ENCODE measurements at regions not wholly inside any gene's neighbourhood (a gene's known extent, or its start where the extent isn't known, plus 50 kb on each side); places are given as distances from the start of the nearest gene placed in this dataset.
"Not testable (repeated sequence)": the region's sequence is repeated elsewhere in the genome, so short reads cannot be mapped to it uniquely, and the experiment has no call there.

DNA sequence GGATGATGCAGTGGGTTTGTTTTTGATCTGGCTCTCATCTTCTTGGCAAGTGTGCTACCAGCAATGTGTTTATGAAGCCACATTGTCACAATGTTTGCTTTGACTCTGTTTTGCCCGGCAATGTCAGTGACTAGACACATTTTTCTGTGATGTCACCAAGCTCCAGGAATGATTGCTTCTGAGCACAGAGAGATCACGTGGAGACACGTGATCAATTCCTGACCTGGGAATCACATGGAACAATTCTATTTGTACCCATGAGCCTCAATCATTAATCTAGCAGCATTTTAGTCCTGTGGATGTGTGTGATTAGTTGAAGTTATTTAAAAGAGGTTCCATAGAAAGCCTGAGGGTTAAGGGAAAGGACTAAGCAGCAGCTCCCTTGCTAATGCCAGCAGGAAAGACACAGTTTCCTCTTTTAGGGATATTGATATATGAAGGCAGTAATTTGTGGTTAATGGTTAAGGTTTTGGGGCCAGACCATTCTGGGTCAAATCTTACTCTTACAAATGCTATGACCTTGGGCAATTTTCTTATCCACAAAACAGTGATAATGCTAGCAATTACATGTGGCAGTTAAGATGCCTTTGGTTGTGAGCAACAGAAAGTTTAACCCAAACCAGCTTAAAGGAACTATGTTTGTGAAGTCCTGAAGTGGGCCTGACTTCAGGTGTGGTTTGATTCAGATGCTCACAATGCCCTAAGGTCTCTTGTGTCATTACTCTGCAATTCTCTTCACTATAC, 59.0 kb downstream of the FASLG start:
- DNase-seq (ENCODE audit: low read depth) = peak; percentile 46

DNA sequence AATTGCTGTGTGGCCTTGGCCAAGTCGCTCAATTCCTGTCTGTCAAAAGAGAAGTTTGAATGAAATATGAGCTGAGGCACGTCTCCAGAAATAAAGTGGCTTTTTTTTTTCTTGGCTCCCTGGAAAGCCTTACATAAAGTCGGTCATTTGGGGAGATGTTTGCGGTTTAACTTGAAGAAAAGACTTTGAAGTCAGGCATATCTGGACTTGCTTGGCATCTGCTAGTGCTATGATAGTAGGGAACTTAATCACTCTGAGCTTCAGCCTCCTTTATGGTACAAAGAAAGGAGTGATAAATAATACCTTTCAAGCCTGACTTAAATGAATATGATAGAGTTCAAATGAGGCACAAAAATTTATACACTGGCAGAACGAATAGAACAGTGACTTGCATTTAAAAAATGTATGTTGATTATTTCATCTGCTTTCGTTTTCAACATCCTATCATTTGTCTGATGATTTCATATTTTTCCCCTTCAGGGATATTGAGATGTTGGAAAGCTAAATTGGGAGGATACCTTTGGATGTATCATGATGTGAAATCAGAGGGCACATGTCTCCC, 60.2 kb downstream of the FASLG start:
- DNase-seq (ENCODE audit: low read depth) = peak; percentile 92

DNA sequence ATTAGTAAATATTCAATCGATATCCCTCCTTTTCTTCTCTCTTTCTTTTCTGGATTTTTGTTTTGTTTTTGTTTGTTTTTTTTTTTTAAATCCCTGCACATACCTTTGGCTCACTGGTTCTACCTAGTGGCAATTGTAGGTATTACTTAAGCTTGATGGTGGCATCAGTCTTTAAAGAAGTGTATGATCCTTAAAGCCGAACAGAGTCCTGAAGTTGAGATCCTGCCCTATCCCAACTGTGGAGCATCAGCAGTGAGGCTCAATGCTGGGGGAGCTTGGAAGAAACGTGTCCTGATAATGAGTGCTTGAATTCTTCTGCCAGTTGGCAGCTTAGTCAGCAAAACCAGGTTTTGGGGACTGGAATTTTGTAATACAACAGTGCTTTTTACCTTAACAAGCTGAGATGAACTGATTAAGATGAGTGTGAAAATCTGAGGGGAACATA, 60.8 kb downstream of the FASLG start:
- peak; percentile 59 for DNase-seq (ENCODE audit: low read depth)

DNA sequence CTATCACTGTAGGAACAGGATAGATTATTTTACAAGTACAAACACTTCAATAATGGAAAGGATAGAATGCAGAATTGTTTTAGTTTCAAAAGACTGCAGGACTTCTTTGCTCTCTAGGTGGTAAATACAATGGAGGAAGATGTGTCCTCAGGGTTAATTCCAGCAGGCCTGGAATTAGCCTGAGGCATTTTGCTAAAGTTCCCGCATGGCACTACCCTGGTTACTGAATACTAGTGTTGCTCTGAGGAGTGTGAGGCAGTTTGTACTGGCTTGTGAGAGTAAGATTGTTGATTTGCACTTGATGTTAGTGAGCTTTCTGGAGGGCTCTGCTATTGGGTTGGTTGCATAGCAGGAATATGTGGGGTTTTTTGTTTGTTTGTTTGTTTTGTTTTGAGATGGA, 61.4 kb downstream of the FASLG start:
- DNase-seq (ENCODE audit: low read depth) = no peak

DNA sequence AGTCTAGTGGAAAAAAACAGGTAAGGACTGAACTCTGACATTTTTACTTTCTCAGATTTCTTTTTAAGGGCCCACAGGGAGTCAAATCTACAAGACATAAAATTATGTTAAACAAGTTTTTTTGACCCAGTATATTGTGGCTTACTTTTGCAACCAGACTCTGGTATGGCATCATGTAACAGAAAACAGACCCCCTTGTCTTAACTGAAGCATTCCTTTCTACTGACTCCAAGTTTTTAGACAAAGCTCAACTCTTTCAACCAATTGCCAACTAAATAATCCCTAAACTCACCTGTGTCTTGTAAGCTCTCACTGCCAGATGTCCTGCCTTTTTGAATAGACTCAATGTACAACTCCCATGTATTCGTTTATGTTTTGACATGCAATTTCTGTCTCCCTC, 64.3 kb downstream of the FASLG start:
- DNase-seq (ENCODE audit: low read depth) = peak; percentile 82

DNA sequence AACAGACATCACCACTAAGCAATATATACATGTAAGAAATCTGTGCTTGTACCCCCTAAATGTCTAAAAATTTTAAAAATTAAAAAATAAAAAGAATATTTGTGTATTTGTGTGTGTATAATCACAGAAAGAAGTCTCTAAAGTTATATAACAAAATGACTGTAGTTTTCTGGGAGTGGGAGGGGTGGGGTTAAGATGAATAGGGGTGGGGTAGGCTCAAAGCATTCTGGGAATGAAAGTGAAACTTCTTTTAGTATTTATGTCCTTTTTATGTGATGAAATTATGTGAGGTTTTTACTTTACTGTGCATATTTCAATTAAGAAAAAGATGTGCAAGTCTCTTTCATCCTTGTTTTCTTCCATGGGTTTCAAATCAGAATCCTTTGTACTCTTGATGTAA, 65.3 kb downstream of the FASLG start:
- DNase-seq (ENCODE audit: low read depth) = no peak

DNA sequence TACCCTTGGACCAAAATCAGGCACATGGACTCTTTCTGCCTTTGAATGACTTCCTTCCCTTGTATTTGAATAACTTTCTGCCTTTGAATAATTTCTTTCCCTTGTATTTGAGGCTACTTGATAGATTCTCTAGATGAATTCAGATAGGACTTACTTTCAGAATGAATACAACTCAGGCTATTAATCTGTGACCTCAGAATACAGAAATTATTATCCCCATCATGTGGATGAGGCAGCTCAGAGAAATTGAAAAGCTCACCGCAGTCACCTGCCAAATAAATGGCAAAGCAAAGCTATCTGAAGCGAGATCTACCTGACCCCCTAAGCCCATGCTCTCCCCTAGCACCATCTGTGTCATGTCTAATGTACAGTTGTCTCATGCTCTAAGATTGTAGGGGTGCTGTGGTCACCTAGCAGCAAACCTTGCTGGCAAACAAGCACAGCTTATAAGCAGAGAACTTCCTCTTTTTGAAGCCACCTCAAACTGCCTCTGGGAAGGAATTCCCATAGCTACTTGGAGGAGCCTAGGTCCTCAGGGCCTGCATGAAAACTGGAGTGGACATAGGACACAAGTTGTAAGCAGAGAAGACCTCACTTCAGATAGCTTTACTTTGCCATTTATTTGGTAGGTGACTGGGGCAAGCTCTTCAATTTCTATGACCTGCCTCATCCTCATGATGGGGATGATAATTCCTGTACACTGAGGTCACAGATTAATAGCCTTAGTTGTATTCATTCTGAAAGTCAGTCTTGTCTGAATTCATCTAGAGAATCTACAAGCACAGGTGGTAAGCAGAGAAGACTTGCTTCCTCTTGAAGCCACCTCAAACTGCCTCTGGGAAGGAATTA, 66.1 kb downstream of the FASLG start:
- DNase-seq (ENCODE audit: low read depth) = no peak

DNA sequence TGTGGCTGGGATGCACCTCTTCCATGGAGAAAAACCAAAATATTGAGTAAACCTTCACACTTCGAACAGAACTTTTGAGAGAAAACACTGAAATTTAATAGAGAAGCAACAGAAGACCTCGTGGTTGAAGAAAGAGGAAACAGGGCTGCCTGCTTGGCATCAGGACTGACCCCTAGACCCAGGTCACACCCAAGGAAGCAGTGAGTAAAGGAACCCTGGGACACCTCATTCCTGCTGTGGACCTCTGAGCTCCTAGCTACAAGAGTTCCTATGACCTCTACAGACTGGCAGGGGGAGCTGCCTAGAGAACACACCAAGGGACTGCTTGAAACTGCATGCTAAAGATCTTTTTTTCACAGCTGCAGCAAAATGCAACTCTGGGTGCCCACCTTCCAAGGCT, 67.8 kb downstream of the FASLG start:
- DNase-seq (ENCODE audit: low read depth) = no peak

DNA sequence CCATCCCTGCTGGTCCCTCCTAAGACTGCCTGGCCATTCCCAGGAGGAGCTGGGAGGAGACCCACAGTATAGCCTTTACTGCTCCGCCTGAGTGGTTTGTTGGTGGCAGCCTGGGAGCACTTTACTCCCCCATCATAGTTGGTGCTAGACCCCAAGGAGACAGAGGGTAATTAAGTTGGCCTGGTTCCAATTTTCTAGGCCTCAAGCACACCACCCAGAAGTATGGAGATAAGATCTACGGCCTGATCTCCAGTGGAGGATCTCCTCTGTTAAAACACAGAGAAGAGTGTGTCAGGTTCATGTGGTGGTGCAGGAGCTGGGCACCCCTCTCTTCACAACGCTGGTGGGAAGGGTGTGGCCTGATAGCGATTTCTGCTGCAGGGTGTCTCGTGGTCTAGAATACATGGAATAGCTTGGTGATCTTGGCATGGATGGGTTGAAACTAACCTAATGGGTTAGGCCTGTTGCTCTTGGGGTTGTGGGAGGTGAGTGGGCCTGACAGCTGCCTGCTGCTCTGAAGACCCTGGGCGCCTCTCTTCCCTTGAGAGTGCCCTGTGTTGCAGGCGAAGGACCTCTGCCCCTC, 68.5 kb downstream of the FASLG start:
- DNase-seq (ENCODE audit: low read depth) = no peak

DNA sequence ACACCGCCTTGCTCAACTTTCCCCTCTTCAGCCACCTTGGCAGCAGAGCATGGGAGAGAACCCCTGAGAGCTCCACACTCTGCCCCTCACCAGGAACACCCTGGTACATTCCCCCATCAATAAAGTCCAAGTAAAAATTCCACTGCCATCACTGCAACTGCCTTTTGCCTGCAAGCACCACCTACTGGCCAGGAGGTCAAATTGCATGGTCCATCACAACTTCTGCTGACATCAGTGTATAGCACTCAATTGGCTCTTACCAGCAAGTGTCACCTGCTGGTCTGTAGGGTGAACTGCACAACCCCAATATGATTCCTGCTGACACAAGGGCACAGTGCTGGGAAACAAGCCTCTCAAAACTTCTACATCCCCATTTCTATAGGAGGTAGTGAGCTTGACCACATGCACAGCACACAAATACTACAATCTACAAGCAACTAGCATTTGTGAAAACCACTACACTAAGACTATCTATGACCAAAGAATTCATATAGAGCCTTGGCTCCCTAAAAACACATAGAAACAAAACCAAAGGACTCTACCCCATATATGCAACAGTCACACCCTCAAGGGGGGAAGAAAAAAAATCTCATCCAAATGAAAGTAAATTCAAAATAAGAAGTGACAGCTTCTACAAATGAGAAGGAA, 69.2 kb downstream of the FASLG start:
- DNase-seq (ENCODE audit: low read depth) = peak; percentile 68

DNA sequence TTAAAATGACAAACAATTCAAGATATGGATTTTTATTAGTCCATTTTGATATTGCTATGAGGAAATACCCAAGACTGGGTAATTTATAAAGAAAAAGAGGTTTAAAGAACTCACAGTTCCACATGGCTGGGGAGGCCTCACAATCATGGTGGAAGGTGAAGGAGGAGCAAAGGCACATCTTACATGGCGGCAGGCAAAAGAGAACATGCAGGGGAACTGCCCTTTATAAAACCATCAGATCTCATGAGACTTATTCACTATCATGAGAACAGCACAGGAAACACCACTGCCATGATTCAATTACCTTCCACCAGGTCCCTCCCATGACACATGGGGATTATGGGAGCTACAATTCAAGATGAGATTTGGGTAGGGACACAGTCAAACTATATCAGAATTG, 69.8 kb downstream of the FASLG start:
- not testable (repeated sequence) for DNase-seq (ENCODE audit: low read depth)

DNA sequence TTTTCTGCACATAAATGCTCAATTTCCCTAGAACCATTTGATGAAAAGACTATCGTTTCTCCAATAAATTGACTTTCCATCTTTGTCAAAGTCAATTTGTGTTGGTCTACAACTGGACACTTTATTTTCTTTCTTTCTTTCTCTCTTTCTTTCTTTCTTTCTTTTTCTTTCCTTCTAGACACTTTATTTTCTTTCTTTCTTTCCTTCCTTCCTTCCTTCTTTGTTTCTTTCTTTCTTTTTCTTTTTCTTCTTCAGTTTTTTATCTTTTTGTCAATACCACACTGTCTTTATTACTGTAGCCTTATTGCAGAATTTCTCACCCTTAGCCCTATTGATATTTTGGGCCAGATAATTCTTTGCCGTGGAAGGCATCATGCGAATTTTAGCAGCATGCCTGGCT, 73.5 kb downstream of the FASLG start:
- DNase-seq (ENCODE audit: low read depth) = no peak

DNA sequence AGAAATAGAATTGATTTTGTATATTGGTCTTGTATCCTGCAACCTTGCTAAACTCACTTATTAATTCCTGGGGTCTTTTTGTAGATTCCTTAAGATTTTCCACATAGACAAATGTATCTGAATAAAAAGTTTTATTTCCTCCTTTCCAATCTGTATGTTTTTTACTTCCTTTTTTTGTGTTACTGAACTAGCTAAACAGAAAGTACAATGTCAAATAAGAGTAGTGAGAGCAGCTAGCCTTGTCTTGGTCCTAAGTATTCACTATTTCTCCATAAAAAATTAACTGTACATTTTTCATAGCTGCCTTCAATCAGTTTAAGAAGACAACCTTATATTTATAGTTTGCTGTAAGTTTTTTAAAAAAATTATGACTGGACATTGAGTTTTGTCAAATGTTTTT, 74.9 kb downstream of the FASLG start:
- no peak for DNase-seq (ENCODE audit: low read depth)

DNA sequence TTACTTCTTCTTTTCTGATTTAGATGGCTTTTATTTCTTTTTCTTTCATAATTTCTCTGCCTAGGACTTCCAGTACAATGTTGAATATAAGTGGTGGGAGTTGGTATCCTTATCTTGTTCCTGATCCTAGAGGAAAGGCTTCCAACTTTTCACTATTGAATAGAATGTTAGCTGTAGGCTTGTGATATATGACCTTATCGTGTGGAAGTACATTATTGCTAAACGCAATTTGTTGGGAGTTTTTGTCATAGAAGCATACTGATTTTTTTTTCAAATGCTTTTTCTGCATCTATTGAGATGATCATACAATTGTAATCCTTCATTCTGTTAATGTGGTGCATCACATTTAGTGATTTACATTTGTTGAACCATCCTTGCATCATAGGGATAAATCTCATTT, 79.5 kb downstream of the FASLG start:
- no peak for DNase-seq (ENCODE audit: low read depth)

DNA sequence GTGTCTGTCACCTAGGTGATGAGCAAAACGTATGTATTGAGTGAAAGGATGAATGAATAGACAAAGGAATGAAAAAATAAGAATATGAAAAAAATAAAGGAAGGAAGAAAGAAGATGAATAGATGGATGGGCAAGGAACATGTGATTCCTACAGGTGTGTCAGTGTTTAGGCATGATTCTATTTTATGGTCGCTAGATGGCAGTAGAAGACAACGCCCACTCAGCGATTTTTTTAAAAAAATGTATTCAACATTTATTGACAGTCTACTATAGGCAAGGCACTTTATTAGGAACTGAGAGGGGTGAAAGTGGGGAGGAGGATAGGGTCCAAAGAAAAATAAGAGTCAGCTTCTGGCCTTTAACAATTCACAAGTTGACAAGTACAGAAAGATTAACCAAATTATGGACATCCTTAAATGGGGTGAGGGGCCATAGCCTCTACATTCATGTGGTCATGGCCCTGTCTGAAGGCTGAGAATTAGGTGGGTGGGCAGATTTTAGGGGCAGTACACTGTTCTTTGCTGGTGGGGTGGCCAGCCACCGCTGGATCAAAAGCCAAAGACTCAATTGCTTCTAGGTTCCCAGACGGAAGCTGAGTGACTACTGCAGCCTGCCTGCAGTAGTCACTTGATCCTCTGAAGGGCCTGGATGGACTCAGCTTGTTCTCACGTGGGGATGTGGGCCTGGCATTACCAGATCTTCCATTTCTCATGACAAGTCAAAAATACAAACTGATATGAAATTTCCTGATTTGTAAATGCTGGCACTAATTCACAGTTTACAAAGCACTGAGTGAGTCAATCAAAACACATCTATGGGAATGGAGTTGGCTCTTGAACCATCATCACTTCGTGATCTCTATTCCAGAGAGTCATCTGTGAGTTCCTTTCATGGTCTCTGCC, 83.9 kb downstream of the FASLG start:
- DNase-seq (ENCODE audit: low read depth) = peak; percentile 38

DNA sequence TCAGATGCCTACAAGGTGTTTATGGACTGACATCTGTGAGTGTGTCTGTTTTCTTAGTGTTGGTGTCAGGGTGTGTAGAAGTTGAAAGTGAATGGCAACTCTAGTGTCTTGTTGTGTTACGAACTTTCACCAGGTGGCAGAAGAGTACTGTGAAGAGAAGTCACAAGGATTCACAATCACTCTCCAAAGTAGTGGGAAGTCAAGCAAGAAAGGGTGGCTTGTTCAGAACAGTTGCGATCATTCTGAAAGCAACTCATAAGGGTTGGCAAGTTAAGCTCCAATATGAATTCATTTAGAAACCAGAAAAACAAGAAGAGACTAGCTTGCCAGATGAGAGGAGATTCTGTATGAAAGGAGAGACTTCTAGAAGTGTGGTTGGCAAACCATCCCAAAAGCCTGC, 86.1 kb downstream of the FASLG start:
- peak; percentile 88 for DNase-seq (ENCODE audit: low read depth)

DNA sequence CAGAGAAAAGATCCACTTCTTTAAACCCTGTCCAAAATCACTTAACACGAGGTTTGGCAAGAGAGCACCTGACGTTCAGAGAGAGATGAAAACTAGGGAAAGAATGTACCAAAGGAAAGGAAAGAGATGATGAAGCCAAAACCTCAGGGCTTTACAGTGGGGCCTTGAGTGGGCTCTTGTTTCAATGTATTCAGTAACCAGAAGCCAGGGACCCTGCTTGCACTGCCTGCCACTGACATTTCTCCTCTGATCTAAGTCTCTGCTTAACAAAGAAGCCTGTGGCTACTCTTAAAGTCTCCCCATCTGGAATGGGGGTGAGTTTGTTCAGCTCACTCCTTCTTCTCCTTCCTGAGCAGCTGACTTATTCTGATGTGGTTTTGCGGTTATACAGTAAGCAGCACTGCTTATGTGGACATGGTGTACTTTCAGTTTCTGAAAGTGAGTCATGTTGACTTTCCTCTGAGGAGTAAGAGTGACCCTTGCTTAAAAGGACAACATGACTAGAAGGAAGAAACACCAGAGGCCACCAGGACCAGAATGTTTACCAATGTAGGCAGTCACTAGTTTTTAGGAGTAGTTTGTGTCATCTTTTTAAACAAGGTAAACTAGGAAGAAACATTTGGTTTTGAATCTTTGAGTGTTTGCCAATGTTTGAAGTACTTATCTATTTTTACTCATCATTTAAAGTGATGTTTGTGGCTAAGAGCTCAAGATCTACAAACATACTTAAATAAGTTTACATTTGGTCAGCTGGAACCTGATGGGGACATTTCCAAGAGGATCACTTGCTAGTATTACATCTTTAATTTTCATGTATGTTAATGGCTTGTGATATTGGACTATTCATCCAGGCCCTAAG, 87.4 kb downstream of the FASLG start:
- DNase-seq (ENCODE audit: low read depth) = peak; percentile 99

DNA sequence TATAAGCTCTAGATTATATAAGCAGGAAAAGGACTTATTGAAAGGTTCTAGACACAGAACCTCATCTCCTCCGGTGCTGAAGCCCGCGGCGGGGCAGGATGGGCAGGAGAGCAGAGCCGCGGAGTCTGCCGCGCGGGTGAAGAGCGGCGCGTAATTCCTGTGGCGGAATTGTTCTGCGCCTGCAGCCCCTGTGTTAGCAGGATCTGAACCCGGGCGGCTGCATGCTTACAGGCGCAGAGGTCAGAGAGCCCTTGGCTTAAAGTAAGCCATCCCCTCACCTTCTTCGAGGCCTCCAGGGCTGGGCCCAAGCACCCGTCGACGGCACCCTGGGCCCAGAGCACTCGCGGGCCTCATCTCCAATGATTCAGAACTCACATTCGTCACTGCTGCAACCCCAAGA, 89.3 kb downstream of the FASLG start:
- DNase-seq (ENCODE audit: low read depth) = no peak

DNA sequence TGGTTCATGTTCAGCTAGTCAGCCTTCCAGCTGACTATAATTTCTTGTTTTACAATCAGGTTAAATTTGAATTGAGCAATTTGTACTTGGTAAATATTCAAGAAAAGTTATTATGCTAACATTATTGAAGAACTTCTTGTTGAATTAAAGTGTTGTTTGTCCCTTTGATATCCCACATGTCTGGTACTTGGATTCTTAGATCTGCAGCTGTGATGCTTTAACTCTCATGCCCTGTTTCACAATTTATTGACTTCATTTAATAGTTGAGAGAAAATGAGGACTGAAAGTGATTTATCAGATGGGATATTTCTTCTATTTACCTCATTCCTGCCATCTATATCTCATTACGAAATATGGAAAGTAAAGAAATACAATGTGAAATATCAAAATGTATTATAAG, 92.8 kb downstream of the FASLG start:
- no peak for DNase-seq (ENCODE audit: low read depth)

DNA sequence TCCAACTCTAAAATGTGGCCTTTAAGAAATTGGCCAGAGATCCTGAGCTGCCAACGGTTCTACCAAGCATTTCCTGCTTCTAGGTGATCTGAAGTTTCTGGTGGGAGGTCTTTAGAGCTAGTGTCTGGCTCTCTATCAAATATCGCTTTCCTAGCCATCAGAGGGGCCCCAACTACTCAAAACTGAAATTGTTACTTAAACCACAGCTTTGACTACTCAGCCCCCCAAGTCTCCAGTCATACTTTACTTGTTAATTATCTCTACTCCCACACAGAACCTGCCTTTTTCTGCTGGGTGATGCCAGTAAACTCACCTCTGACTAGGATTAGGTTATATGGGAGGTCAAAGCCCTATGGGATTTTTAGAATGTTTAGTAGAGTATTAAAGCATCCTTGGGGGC, 95.1 kb downstream of the FASLG start:
- no peak for DNase-seq (ENCODE audit: low read depth)
